ENCODE measurements at regions not wholly inside any gene's neighbourhood (a gene's known extent, or its start where the extent isn't known, plus 50 kb on each side); places are given as distances from the start of the nearest gene placed in this dataset.

- TF ChIP-seq POLR2A (IDR thresholded peaks at IDR 0.05; ENCODE audit: low read depth) = no peak
- TF ChIP-seq CTCF (IDR thresholded peaks at IDR 0.05) = no peak
- TF ChIP-seq POLR2AphosphoS5 (IDR thresholded peaks at IDR 0.05) = no peak
- TF ChIP-seq EP300 (IDR thresholded peaks at IDR 0.05) = no peak
These were observed 79.0 kb upstream of the TAF1B start for GRCh38 chr2:9764153-9764778.

DNA sequence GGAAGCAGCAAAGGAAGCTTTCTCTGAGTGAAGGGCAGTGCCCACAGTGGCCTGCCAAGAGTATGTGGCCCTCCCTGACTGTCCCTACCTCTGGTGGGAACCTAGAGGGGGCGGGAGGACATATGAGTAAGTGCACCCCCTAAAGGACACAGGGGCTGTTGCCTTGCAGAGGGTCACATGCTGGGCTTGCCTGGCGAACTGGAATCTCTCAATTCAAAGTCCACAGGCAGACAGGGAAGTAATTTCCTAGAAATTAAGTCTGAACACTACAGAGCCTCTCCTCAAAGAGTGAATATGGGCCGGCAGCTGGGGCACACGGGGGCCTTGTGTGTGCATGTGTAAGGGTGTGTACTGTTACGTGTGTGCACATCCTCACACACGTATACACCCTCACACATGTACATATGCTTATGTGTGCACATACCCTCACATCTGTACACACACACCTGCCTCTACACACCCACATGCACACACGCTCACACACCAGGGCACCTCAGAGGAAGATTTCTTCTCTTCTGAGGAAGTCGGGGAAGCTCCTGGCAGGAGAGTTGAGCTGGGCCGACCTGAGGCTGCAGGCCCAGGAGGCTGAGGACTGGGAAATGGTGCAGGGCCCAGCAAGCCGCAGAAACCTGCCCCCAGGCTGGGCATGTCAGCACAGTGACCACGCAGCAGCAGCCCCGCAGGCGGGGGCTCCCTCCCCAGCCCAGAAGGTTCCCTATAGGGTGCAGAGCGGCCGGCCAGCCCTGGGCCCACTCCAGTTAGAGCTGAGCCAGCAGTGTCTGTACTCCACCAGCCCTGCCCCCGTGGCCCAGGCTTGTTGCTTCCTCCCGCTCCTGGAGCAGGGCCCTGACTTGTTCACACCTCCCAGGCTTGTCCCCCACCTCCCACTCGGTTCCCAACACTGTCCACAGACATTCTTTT lies 77.4 kb upstream of the TAF1B start:
- Histone ChIP-seq H3K27ac (replicated peaks in 1 of 4) (no peak overlapping the region), H3K4me3 (no peak overlapping the region), H3K36me3 (no peaks in the 10 kb centered on the region), H3K4me1 (peaks cover 30 to 37% (median 35%) of the 10 kb centered on the region in 4 donors), H3K9me3 (no peaks in the 10 kb centered on the region), H3K27me3 (no peaks in the 10 kb centered on the region)
- WGBS = 75% methylated on average over 9 of the region's 18 CpGs
- DNase-seq (ENCODE audit: extremely low spot score) = no peak
- TF ChIP-seq EP300 (IDR thresholded peaks at IDR 0.05) (no peak), POLR2A (IDR thresholded peaks at IDR 0.05; ENCODE audit: low read depth) (no peak), POLR2AphosphoS5 (IDR thresholded peaks at IDR 0.05) (no peak)
- intact Hi-C loops (cut with DNase I) = no loop called here

More at GRCh38 chr2:9764153-9764778, 79.0 kb upstream of the TAF1B start:
- intact Hi-C loops (cut with DNase I) = no loop called here
- no peak for DNase-seq (ENCODE audit: extremely low spot score)
- 83% methylated on average over 6 of the region's 7 CpGs for whole genome bisulfite sequencing
- Histone ChIP-seq H3K4me1 (peaks cover 23 to 33% (median 25%) of the 10 kb centered on the region in 4 donors), H3K27me3 (no peaks in the 10 kb centered on the region), H3K9me3 (no peaks in the 10 kb centered on the region), H3K4me3 (no peak overlapping the region), H3K27ac (replicated peaks in 1 of 4) (no peak overlapping the region), H3K36me3 (no peaks in the 10 kb centered on the region)

- intact Hi-C loops (cut with DNase I) = no loop called here
- no peaks in the 10 kb centered on the region for H3K27me3 ChIP-seq
- H3K36me3 ChIP-seq = no peaks in the 10 kb centered on the region
- peaks cover 32 to 41% (median 35%) of the 10 kb centered on the region in 4 donors for H3K4me1 ChIP-seq
- H3K27ac ChIP-seq (replicated peaks in 1 of 4) = no peak overlapping the region
- no peaks in the 10 kb centered on the region for H3K9me3 ChIP-seq
- no peak overlapping the region for H3K4me3 ChIP-seq
- TF ChIP-seq POLR2A (IDR thresholded peaks at IDR 0.05; ENCODE audit: low read depth) = no peak
- TF ChIP-seq CTCF (IDR thresholded peaks at IDR 0.05) = no peak
- TF ChIP-seq EP300 (IDR thresholded peaks at IDR 0.05) = no peak
- no peak for TF ChIP-seq POLR2AphosphoS5 (IDR thresholded peaks at IDR 0.05)
- WGBS = 97% methylated on average over 17 of the region's 17 CpGs
- no peak for DNase-seq (ENCODE audit: extremely low spot score)
These were observed 75.5 kb upstream of the TAF1B start for GRCh38 chr2:9767656-9768281.

- no peaks in the 10 kb centered on the region for H3K36me3 ChIP-seq
- intact Hi-C loops (cut with DNase I) = no loop called here
- no peak overlapping the region for H3K4me3 ChIP-seq
- H3K9me3 ChIP-seq = no peaks in the 10 kb centered on the region
- no peak for DNase-seq (ENCODE audit: extremely low spot score)
- peaks cover 30 to 45% (median 37%) of the 10 kb centered on the region in 4 donors for H3K4me1 ChIP-seq
- H3K27me3 ChIP-seq = no peaks in the 10 kb centered on the region
- 75% methylated on average over 7 of the region's 12 CpGs for WGBS
- H3K27ac ChIP-seq (replicated peaks in 1 of 4) = no peak overlapping the region
- TF ChIP-seq POLR2AphosphoS5 (IDR thresholded peaks at IDR 0.05) (no peak), EP300 (IDR thresholded peaks at IDR 0.05) (no peak), POLR2A (IDR thresholded peaks at IDR 0.05; ENCODE audit: low read depth) (no peak), CTCF (IDR thresholded peaks at IDR 0.05) (no peak)
These were observed 74.9 kb upstream of the TAF1B start for GRCh38 chr2:9768388-9768787.

All from esophagus muscularis mucosa (tissue), 4 donors.